Astrocyte (in vitro differentiated cells and primary cell): ENCODE measurements at regions not wholly inside any gene's neighbourhood (a gene's known extent, or its start where the extent isn't known, plus 50 kb on each side); places are given as distances from the start of the nearest gene placed in this dataset.

ENCODE experiments used
- DNase-seq: peaks from one replicate; pipeline ENCODE4 v3.0.0-alpha.2; 2010; ENCODE audit warnings: low read depth
- FAIRE-seq: peaks from 2 replicates; lab custom pipeline; 2011; peaks lifted over from hg19 to GRCh38; lab: Jason Lieb, UNC
- H2AFZ ChIP-seq: 2 replicates; pipeline ENCODE4 v1.6.0; 2012; ENCODE audit warnings: low read depth, low read length, inconsistent platforms
- H3K27ac ChIP-seq: 2 replicates; pipeline ENCODE4 v1.5.1; 2011; ENCODE audit warnings: low read depth, low read length, inconsistent platforms
- H3K27me3 ChIP-seq: 2 replicates; pipeline ENCODE4 v1.6.0; 2011; ENCODE audit warnings: low read length, inconsistent platforms; ENCODE audit not compliant: insufficient read depth
- H3K36me3 ChIP-seq: 2 replicates; pipeline ENCODE4 v1.5.1; 2011; ENCODE audit warnings: low read length, inconsistent platforms; ENCODE audit not compliant: insufficient read depth
- H3K4me1 ChIP-seq: 2 replicates; pipeline ENCODE4 v1.5.1; 2011; ENCODE audit warnings: low read length, inconsistent platforms; ENCODE audit not compliant: insufficient read depth
- H3K4me2 ChIP-seq: 2 replicates; pipeline ENCODE4 v1.6.0; 2012; ENCODE audit warnings: low read length, inconsistent platforms
- H3K4me3 ChIP-seq: 2 replicates; pipeline ENCODE4 v1.5.1; 2011; ENCODE audit warnings: low read depth, mild to moderate bottlenecking, low read length, inconsistent platforms; ENCODE audit not compliant: insufficient read depth
- H3K79me2 ChIP-seq: 2 replicates; pipeline ENCODE4 v1.6.0; 2012; ENCODE audit warnings: mild to moderate bottlenecking, low read length, inconsistent platforms; ENCODE audit not compliant: insufficient read depth
- H3K9ac ChIP-seq: 2 replicates; pipeline ENCODE4 v1.6.0; 2012; ENCODE audit warnings: mild to moderate bottlenecking, low read length, inconsistent platforms
- H3K9me3 ChIP-seq: 2 replicates; pipeline ENCODE4 v1.5.1; 2012; ENCODE audit warnings: low read depth, mild to moderate bottlenecking, low read length, inconsistent platforms; ENCODE audit not compliant: insufficient read depth
- H4K20me1 ChIP-seq: 2 replicates; pipeline ENCODE4 v1.6.0; 2012; ENCODE audit warnings: low read length, inconsistent platforms; ENCODE audit not compliant: insufficient read depth
- H3K27ac Mint-ChIP-seq: one replicate; pipeline ENCODE4 v1.8.0; 2021; ENCODE audit warnings: mild to moderate bottlenecking, mixed read lengths; ENCODE audit not compliant: unreplicated experiment
- H3K27me3 Mint-ChIP-seq: one replicate; pipeline ENCODE4 v1.8.0; 2021; ENCODE audit warnings: low read depth, mixed read lengths; ENCODE audit not compliant: unreplicated experiment
- H3K36me3 Mint-ChIP-seq: one replicate; pipeline ENCODE4 v1.8.0; 2021; ENCODE audit warnings: low read depth, mixed read lengths; ENCODE audit not compliant: unreplicated experiment
- H3K4me1 Mint-ChIP-seq: one replicate; pipeline ENCODE4 v1.8.0; 2021; ENCODE audit warnings: low read depth, mixed read lengths; ENCODE audit not compliant: unreplicated experiment
- H3K4me3 Mint-ChIP-seq: one replicate; pipeline ENCODE4 v1.8.0; 2021; ENCODE audit warnings: mild to moderate bottlenecking, moderate library complexity, mixed read lengths; ENCODE audit not compliant: unreplicated experiment
- H3K9me3 Mint-ChIP-seq: one replicate; pipeline ENCODE4 v1.8.0; 2021; ENCODE audit warnings: mild to moderate bottlenecking, mixed read lengths; ENCODE audit not compliant: unreplicated experiment
- EZH2 ChIP-seq: IDR thresholded peaks from 2 replicates; pipeline ENCODE4 v1.6.1; 2012; ENCODE audit warnings: mild to moderate bottlenecking, low read length, inconsistent platforms; ENCODE audit not compliant: insufficient read depth
- TF ChIP-seq, protein P1 (sequence below): IDR thresholded peaks from 2 replicates; pipeline ENCODE4 v1.5.1; 2011; ENCODE audit warnings: low read depth, mild to moderate bottlenecking, inconsistent platforms, low read length, moderate library complexity; ENCODE audit not compliant: insufficient read depth

- no peaks in the 10 kb centered on the region for H3K27me3 ChIP-seq
- H3K79me2 ChIP-seq = no peaks in the 10 kb centered on the region
- no peak for FAIRE-seq
- H3K4me1 ChIP-seq = no peaks in the 10 kb centered on the region
- no peaks in the 10 kb centered on the region for H3K9me3 Mint-ChIP-seq
- no peaks in the 10 kb centered on the region for H3K27me3 Mint-ChIP-seq
- no peak for DNase-seq
- TF ChIP-seq, protein P1, sequence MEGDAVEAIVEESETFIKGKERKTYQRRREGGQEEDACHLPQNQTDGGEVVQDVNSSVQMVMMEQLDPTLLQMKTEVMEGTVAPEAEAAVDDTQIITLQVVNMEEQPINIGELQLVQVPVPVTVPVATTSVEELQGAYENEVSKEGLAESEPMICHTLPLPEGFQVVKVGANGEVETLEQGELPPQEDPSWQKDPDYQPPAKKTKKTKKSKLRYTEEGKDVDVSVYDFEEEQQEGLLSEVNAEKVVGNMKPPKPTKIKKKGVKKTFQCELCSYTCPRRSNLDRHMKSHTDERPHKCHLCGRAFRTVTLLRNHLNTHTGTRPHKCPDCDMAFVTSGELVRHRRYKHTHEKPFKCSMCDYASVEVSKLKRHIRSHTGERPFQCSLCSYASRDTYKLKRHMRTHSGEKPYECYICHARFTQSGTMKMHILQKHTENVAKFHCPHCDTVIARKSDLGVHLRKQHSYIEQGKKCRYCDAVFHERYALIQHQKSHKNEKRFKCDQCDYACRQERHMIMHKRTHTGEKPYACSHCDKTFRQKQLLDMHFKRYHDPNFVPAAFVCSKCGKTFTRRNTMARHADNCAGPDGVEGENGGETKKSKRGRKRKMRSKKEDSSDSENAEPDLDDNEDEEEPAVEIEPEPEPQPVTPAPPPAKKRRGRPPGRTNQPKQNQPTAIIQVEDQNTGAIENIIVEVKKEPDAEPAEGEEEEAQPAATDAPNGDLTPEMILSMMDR = no peak
- TF ChIP-seq EZH2 = no peak
- no peaks in the 10 kb centered on the region for H3K36me3 ChIP-seq
- no peak overlapping the region for H3K27ac ChIP-seq
- H3K4me2 ChIP-seq = no peak overlapping the region
- no peaks in the 10 kb centered on the region for H3K36me3 Mint-ChIP-seq
- no peak overlapping the region for H3K4me3 ChIP-seq
- no peaks in the 10 kb centered on the region for H4K20me1 ChIP-seq
- H3K9ac ChIP-seq = no peak overlapping the region
- H3K27ac Mint-ChIP-seq = no peak overlapping the region
- H3K9me3 ChIP-seq = no peaks in the 10 kb centered on the region
- no peak overlapping the region for H2AFZ ChIP-seq
- H3K4me1 Mint-ChIP-seq = no peaks in the 10 kb centered on the region
- H3K4me3 Mint-ChIP-seq = no peak overlapping the region
Measured at GRCh38 chr2:164090533-164090932, 354.7 kb upstream of the FIGN start.

DNA sequence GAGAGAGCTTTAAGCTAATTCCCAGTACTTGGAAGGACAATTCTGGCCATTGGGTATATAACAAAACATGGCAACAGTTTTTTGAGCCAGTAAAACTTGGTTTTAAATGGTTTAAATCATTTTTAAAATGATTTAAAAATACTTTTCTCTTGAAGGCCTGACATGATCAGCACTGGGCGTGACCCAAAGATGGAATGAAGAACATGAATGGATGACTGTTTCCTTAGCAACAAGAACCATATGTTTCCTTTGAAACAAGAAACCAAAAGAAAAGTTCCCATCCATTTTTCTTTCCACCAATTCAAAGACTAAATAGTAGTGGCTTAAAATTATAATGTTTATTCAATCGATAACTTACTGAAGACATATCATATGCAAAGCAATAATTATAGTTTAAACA, 348.3 kb upstream of the FIGN start:
- Histone ChIP-seq H4K20me1 (no peaks in the 10 kb centered on the region), H3K9me3 (no peaks in the 10 kb centered on the region), H3K4me1 (no peaks in the 10 kb centered on the region), H3K4me2 (no peak overlapping the region), H3K27me3 (no peaks in the 10 kb centered on the region), H3K27ac (no peak overlapping the region), H3K79me2 (no peaks in the 10 kb centered on the region), H3K4me3 (no peak overlapping the region), H2AFZ (no peak overlapping the region), H3K9ac (no peak overlapping the region), H3K36me3 (no peaks in the 10 kb centered on the region)
- H3K9me3 Mint-ChIP-seq = no peaks in the 10 kb centered on the region
- no peak for FAIRE-seq
- H3K4me1 Mint-ChIP-seq = no peaks in the 10 kb centered on the region
- no peak overlapping the region for H3K27ac Mint-ChIP-seq
- no peaks in the 10 kb centered on the region for H3K36me3 Mint-ChIP-seq
- H3K27me3 Mint-ChIP-seq = no peaks in the 10 kb centered on the region
- no peak overlapping the region for H3K4me3 Mint-ChIP-seq
- TF ChIP-seq EZH2 = no peak
- TF ChIP-seq, protein P1 = no peak
- DNase-seq = no peak

- H3K9ac ChIP-seq = no peak overlapping the region
- H3K27ac ChIP-seq = no peak overlapping the region
- no peak for TF ChIP-seq EZH2
- TF ChIP-seq, protein P1 = no peak
- no peaks in the 10 kb centered on the region for H3K4me1 ChIP-seq
- no peaks in the 10 kb centered on the region for H3K27me3 ChIP-seq
- H2AFZ ChIP-seq = no peak overlapping the region
- no peak overlapping the region for H3K4me2 ChIP-seq
- H4K20me1 ChIP-seq = no peaks in the 10 kb centered on the region
- no peaks in the 10 kb centered on the region for H3K9me3 ChIP-seq
- H3K9me3 Mint-ChIP-seq = no peaks in the 10 kb centered on the region
- no peak for DNase-seq
- H3K27me3 Mint-ChIP-seq = no peaks in the 10 kb centered on the region
- H3K4me3 Mint-ChIP-seq = no peak overlapping the region
- no peak overlapping the region for H3K4me3 ChIP-seq
- no peaks in the 10 kb centered on the region for H3K79me2 ChIP-seq
- H3K36me3 Mint-ChIP-seq = no peaks in the 10 kb centered on the region
- H3K4me1 Mint-ChIP-seq = no peaks in the 10 kb centered on the region
- H3K27ac Mint-ChIP-seq = no peak overlapping the region
- no peaks in the 10 kb centered on the region for H3K36me3 ChIP-seq
- no peak for FAIRE-seq
Measured at GRCh38 chr2:164080486-164080885, 344.7 kb upstream of the FIGN start.
